Endothelial cell of umbilical vein (primary cell): ENCODE measurements at regions not wholly inside any gene's neighbourhood (a gene's known extent, or its start where the extent isn't known, plus 50 kb on each side); places are given as distances from the start of the nearest gene placed in this dataset.

Experiments
- CTCF ChIP-seq, 2 donors: IDR thresholded peaks; 1 replicate in 1 of 2; 2 replicates in 1 of 2; pipeline ENCODE4 v1.5.1; 2011; ENCODE audit warnings: low read length in 2 of 2, mild to moderate bottlenecking in 2 of 2, moderate library complexity in 2 of 2, control low read depth in 1 of 2, inconsistent platforms in 1 of 2, low read depth in 1 of 2; ENCODE audit not compliant: insufficient read depth in 1 of 2; ENCODE audit errors: extremely low read depth in 1 of 2
- EZH2 ChIP-seq: IDR thresholded peaks from 2 replicates; pipeline ENCODE4 v1.6.1; 2012; ENCODE audit warnings: borderline replicate concordance, low read depth, mild to moderate bottlenecking, moderate library complexity, low read length, inconsistent platforms; ENCODE audit not compliant: severe bottlenecking
- FOS ChIP-seq: IDR thresholded peaks from 2 replicates; pipeline ENCODE4 v1.6.1; 2011; ENCODE audit warnings: mild to moderate bottlenecking, low read length, moderate library complexity, borderline replicate concordance; ENCODE audit not compliant: insufficient read depth
- GATA2 ChIP-seq: IDR thresholded peaks from 2 replicates; pipeline ENCODE4 v1.7.0; 2011; ENCODE audit warnings: low read depth, mild to moderate bottlenecking, moderate library complexity, mixed read lengths, low read length; ENCODE audit not compliant: insufficient read length, insufficient read depth
- JUN ChIP-seq: IDR thresholded peaks from 2 replicates; pipeline ENCODE4 v1.6.1; 2011; ENCODE audit warnings: borderline replicate concordance, low read depth; ENCODE audit not compliant: insufficient read length, insufficient read depth
- POLR2A ChIP-seq: IDR thresholded peaks from 2 replicates; pipeline ENCODE4 v1.6.1; 2012; ENCODE audit warnings: low read depth, mild to moderate bottlenecking, control low read depth, low read length
- POLR2AphosphoS5 ChIP-seq: IDR thresholded peaks from 2 replicates; pipeline ENCODE4 v1.6.1; 2012; ENCODE audit warnings: low read depth, mild to moderate bottlenecking, control low read depth, low read length, moderate library complexity; ENCODE audit not compliant: insufficient read depth
- TF ChIP-seq, protein P1 (sequence below): IDR thresholded peaks from 2 replicates; pipeline ENCODE4 v1.6.1; 2011; ENCODE audit not compliant: insufficient read depth, insufficient read length

DNA sequence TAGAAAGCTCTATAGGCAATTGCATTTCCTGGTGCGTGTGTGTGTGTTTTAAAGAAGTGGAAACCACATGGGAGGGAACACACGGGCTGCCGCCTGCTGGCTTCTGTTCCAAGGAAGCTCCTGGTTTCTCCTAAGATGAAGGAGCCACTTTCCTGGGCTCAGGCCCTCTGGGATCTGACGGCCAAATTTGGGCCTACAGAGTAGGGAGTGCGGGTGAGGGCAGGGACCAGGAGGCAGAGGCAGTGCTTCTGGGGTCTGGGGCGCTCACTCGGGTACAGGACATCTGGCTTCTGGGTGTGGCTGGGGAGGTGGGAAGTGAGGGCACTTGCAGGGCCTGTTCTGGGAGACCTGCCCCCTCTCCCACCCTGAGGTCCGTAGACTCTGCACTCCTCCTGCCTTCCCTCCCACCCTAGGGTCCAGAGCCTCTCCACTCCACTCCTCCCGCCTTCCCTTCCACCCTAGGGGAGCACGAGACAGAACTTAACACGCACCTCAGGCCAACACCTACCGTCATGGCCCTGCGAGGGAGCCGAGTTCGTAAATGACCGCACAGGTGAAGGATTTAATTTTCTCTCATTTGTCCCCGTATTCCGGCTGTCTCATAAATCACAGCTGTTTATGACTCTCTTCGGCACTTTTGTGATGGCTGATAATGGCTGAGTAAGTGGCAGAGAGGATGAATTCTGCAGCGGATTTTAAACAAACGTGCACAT, 127.7 kb downstream of the KIF26A start:
- TF ChIP-seq POLR2AphosphoS5: no peak
- no peak for TF ChIP-seq CTCF (IDR thresholded peaks at IDR 0.05; ENCODE audit: extremely low read depth in 1 of 2, insufficient read depth in 1 of 2, low read depth in 1 of 2, low read length in 2 of 2)
- TF ChIP-seq POLR2A: no peak
- TF ChIP-seq JUN: no peak
- TF ChIP-seq EZH2: no peak
- TF ChIP-seq, protein P1, sequence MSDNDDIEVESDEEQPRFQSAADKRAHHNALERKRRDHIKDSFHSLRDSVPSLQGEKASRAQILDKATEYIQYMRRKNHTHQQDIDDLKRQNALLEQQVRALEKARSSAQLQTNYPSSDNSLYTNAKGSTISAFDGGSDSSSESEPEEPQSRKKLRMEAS: no peak
- no peak for TF ChIP-seq GATA2
- no peak for TF ChIP-seq FOS
